ENCODE measurements at regions not wholly inside any gene's neighbourhood (a gene's known extent, or its start where the extent isn't known, plus 50 kb on each side); places are given as distances from the start of the nearest gene placed in this dataset.

DNA sequence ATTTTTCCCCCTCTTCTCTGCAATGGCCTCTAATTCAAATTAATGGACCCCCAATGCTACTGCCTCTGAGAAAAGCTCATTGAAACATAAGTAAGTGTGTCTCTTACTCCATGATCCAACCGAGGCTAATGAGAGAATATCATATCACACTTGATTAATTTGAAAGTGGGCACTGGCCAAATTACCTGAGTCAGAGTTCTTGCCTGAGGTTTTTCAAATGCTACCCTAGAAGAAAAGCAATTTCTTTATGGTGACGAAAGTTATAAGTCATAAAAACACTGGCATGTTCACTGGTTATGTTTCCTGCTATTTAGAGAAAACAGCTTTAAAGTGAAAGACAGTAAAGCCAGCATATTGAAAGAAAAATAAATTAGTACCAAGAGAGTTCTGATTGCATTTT is 368.8 kb upstream of the TMPRSS15 start:
- TF ChIP-seq, protein P1, sequence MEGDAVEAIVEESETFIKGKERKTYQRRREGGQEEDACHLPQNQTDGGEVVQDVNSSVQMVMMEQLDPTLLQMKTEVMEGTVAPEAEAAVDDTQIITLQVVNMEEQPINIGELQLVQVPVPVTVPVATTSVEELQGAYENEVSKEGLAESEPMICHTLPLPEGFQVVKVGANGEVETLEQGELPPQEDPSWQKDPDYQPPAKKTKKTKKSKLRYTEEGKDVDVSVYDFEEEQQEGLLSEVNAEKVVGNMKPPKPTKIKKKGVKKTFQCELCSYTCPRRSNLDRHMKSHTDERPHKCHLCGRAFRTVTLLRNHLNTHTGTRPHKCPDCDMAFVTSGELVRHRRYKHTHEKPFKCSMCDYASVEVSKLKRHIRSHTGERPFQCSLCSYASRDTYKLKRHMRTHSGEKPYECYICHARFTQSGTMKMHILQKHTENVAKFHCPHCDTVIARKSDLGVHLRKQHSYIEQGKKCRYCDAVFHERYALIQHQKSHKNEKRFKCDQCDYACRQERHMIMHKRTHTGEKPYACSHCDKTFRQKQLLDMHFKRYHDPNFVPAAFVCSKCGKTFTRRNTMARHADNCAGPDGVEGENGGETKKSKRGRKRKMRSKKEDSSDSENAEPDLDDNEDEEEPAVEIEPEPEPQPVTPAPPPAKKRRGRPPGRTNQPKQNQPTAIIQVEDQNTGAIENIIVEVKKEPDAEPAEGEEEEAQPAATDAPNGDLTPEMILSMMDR (conservative IDR thresholded peaks at IDR 0.05), result no peak
- no peak for TF ChIP-seq ZFX (IDR thresholded peaks at IDR 0.05)
